ENCODE measurements at regions not wholly inside any gene's neighbourhood (a gene's known extent, or its start where the extent isn't known, plus 50 kb on each side); places are given as distances from the start of the nearest gene placed in this dataset.

DNA sequence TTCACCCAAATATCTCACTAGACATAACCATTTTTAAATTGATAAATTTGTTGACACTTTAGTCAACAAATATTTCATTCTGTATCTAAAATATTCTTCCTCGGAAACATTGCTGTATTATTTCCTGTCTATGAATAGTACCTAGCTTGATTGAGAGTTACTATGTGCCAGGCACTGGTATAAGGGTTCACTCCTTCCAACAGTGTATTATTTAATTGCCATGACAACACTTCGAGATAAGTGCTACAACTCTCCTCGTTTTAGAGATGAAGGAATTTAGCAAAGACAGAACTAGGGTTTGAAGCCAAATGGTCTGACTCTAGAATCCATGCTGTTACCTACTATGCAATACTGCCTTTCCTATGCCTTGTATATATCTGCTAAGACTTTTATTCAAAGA lies 287.2 kb downstream of the YTHDC2 start:
- ATAC-seq = no peak
- no peak for DNase-seq
- Mint-ChIP-seq H3K9me3 (peaks cover 12% of the 10 kb centered on the region), H3K4me3 (no peak overlapping the region), H3K27me3 (ENCODE audit: low read depth) (no peaks in the 10 kb centered on the region), H3K36me3 (ENCODE audit: insufficient read depth) (no peaks in the 10 kb centered on the region), H3K4me1 (ENCODE audit: low read depth) (no peaks in the 10 kb centered on the region)

DNA sequence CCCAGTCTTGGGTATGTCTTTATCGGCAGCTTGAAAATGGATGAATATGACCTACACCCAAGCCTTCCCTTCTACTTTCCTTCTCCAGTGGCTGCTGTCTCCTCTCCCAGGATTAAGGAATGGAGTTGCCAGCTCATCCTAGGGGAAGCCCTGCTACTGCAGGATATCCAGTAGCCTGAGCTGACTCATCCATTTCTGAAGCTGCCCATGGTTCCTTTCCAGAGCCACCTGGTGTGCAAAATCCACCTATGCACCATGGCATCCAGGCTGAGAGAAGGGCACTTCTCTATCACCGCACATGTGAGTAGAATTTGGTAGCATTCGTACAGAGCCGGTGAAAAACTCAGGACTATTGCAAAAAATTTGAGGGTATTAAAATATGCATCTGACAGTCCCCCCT lies 290.8 kb downstream of the YTHDC2 start:
- Mint-ChIP-seq H3K4me3 (no peak overlapping the region), H3K9me3 (peaks cover 12% of the 10 kb centered on the region), H3K36me3 (ENCODE audit: insufficient read depth) (no peaks in the 10 kb centered on the region), H3K4me1 (ENCODE audit: low read depth) (no peaks in the 10 kb centered on the region), H3K27me3 (ENCODE audit: low read depth) (no peaks in the 10 kb centered on the region)
- DNase-seq (no peak), ATAC-seq (no peak)

DNA sequence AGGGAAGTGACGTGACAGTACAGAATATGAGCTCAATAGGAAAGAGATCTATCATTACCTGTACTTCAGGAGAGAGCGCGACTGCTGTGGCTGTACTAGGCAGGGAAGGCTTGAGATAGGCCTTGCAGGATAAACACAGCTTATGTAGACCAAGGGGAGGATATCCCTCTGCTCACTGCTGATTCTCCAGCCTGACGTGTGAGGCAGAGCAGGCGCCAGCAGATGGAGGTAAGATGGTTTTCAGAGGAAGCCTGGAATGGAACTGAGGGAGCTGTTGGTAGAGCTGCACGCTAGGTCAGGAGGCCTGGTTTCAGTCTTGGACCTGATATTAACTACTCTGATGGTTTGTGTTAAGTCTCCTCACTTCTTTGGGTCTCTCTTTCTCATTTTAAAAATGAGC lies 291.4 kb downstream of the YTHDC2 start:
- H3K9me3 Mint-ChIP-seq = peaks cover 12% of the 10 kb centered on the region
- H3K4me1 Mint-ChIP-seq (ENCODE audit: low read depth) = no peaks in the 10 kb centered on the region
- no peak for DNase-seq
- H3K4me3 Mint-ChIP-seq = no peak overlapping the region
- H3K36me3 Mint-ChIP-seq (ENCODE audit: insufficient read depth) = no peaks in the 10 kb centered on the region
- ATAC-seq = no peak
- peaks cover 3% of the 10 kb centered on the region for H3K27me3 Mint-ChIP-seq (ENCODE audit: low read depth)

DNA sequence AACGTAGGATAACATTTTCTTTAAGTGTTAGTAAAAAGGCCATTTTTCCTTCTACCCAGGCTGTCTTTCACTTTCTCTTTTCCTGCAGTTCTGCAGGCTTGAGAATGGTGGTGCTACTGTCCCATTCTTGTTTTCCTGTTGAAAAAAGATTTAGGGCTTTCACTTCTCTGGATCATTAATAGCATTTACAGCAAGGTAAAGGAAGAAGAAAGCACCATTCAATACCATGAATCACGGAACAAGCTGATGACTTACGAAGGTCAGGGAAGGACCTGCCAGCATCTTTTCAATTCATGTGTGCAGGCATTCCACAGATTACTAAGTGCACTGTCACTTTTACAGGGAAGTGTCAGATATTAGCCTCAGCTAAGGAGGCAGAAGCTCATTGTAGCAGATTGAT lies 292.8 kb downstream of the YTHDC2 start:
- no peak for ATAC-seq
- H3K9me3 Mint-ChIP-seq = peaks cover 12% of the 10 kb centered on the region
- no peak overlapping the region for H3K4me3 Mint-ChIP-seq
- no peaks in the 10 kb centered on the region for H3K4me1 Mint-ChIP-seq (ENCODE audit: low read depth)
- no peak for DNase-seq
- no peaks in the 10 kb centered on the region for H3K36me3 Mint-ChIP-seq (ENCODE audit: insufficient read depth)
- H3K27me3 Mint-ChIP-seq (ENCODE audit: low read depth) = peaks cover 3% of the 10 kb centered on the region

DNA sequence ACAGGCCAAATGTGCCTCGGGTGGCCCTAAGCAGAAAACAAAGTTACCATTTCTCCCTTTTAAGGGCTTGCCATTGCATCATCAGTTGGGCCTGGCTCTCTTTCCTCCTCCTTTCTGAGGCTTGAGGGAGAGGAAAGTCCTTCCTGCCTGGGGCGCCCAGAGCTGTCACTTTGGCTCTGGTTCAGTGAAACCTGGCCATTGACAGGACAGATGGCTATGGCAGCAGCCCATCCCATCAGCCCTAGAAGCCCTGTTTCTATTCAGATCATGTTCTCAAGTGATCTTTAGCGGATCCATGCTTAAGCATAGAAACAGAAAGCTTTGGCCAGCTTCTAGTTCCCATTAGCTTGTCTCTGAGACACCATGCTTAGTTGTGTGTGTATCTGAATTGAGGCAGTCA lies 293.4 kb downstream of the YTHDC2 start:
- Mint-ChIP-seq H3K27me3 (ENCODE audit: low read depth) (peaks cover 3% of the 10 kb centered on the region), H3K4me3 (no peak overlapping the region), H3K36me3 (ENCODE audit: insufficient read depth) (no peaks in the 10 kb centered on the region), H3K9me3 (peaks cover 12% of the 10 kb centered on the region), H3K4me1 (ENCODE audit: low read depth) (no peaks in the 10 kb centered on the region)
- ATAC-seq (no peak), DNase-seq (no peak)

DNA sequence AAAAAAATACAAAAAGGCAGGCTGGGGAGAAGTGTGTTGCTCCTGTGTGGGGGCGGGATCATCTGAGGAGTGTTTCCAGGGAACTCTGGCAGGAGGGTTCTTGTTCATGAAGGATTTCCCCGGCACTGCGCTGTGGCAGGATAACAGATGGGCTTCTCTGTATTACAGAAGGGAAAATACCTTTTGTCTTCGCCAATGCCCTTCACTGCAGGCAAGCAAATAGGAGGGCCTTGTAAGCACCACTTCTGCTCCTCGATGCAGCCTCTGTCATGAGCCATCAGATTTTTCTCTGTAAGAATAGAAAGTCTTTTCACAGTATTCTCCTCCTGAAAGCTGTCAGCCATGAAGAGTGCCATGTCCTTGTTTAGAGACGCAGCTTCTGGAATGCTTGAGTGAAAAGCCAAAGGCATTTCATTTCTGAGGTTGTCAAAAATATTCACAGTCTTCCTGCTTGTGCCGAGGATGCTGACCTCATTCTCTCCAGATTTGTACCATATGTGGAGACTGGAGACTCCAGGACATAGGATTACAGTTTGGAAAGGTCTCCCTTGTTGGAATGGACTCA lies 294.0 kb downstream of the YTHDC2 start:
- DNase-seq (no peak), ATAC-seq (no peak)
- Mint-ChIP-seq H3K9me3 (peaks cover 12% of the 10 kb centered on the region), H3K27me3 (ENCODE audit: low read depth) (peaks cover 3% of the 10 kb centered on the region), H3K4me1 (ENCODE audit: low read depth) (no peaks in the 10 kb centered on the region), H3K4me3 (no peak overlapping the region), H3K36me3 (ENCODE audit: insufficient read depth) (no peaks in the 10 kb centered on the region)

DNA sequence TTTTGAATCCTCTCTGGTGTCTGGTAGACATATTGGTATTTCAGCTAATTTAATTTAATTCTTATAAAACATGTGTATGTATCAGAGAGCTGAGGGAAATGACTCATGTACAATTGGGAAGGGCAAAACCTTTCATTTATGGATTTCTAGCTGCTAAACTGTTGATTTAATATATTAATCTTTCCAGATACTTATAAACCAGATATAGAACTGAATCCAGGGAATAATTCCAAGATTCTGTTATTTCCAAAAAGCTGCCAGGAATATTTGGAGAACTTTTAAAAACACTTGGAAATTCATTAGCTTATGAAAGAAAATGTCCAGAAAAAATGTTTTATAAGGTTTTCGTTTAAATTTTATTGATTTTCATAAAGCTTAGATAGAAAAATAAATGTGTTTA lies 295.5 kb downstream of the YTHDC2 start:
- peaks cover 3% of the 10 kb centered on the region for H3K27me3 Mint-ChIP-seq (ENCODE audit: low read depth)
- H3K4me3 Mint-ChIP-seq = no peak overlapping the region
- ATAC-seq (no peak), DNase-seq (no peak)
- no peaks in the 10 kb centered on the region for H3K4me1 Mint-ChIP-seq (ENCODE audit: low read depth)
- H3K36me3 Mint-ChIP-seq (ENCODE audit: insufficient read depth) = no peaks in the 10 kb centered on the region
- H3K9me3 Mint-ChIP-seq = peaks cover 8% of the 10 kb centered on the region

DNA sequence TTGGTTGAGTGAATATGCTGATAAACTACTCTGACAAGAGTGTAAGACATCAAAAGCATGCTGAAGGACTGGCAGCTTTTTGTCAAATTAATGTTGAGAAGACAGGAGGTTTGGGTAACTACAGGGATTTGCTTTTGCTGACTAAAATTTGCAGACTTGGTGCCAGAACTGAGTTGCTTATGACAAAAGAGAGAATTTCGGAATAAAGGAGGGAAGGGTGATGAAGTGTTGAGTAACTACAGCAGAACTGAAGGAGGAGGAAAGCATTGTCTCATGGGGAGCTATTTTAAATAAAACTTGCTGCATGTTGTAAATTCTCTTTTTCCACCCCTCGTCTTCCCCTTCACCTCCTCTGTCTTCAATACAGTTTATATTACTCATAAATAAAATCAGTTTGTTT lies 296.1 kb downstream of the YTHDC2 start:
- no peaks in the 10 kb centered on the region for H3K4me1 Mint-ChIP-seq (ENCODE audit: low read depth)
- H3K9me3 Mint-ChIP-seq = peaks cover 3% of the 10 kb centered on the region
- peaks cover 3% of the 10 kb centered on the region for H3K27me3 Mint-ChIP-seq (ENCODE audit: low read depth)
- H3K36me3 Mint-ChIP-seq (ENCODE audit: insufficient read depth) = no peaks in the 10 kb centered on the region
- no peak for ATAC-seq
- DNase-seq = no peak
- no peak overlapping the region for H3K4me3 Mint-ChIP-seq

DNA sequence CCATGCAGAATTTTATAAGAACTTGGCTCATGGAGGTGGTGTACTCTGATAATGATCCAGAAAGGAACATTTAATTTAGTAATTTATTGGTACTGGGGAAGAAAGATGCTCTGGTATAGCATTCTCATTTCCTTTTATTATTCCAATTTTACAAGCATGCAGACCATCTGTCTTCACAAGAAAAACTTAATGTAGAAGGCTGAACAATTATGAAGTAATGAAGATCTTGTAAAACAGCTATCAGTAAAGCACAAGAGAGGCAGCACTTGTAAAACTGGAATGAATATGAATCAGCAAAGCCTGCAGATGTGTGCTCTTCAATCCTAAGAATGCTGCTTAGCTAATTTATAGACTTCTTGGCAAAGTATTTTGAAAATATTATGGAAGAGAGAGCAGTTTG lies 300.0 kb downstream of the YTHDC2 start:
- Mint-ChIP-seq H3K36me3 (ENCODE audit: insufficient read depth) (no peaks in the 10 kb centered on the region), H3K4me3 (no peak overlapping the region), H3K27me3 (ENCODE audit: low read depth) (peaks cover 3% of the 10 kb centered on the region), H3K4me1 (ENCODE audit: low read depth) (no peaks in the 10 kb centered on the region), H3K9me3 (peaks cover 3% of the 10 kb centered on the region)
- ATAC-seq = no peak
- DNase-seq = no peak

DNA sequence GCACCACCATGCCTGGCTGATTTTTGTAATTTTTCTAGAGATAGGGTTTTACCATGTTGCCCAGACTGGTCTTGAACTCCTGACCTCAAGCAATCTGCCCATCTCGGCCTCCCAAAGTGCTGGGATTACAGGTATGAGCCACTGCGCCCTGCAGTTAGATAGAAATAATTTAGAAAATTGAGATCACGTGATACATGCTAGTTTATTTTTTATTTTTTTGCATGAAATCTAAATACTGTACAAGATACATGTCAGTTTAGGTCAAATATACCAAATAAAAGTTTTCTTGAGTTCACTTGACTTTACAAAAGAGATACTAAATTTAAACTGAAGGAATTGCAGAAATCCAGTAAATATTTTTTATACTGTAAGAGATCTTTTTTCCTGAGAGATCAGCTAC lies 304.2 kb downstream of the YTHDC2 start:
- H3K27me3 Mint-ChIP-seq (ENCODE audit: low read depth) = no peaks in the 10 kb centered on the region
- no peak overlapping the region for H3K4me3 Mint-ChIP-seq
- H3K4me1 Mint-ChIP-seq (ENCODE audit: low read depth) = no peaks in the 10 kb centered on the region
- H3K9me3 Mint-ChIP-seq = peaks cover 3% of the 10 kb centered on the region
- H3K36me3 Mint-ChIP-seq (ENCODE audit: insufficient read depth) = no peaks in the 10 kb centered on the region
- DNase-seq (no peak), ATAC-seq (no peak)

DNA sequence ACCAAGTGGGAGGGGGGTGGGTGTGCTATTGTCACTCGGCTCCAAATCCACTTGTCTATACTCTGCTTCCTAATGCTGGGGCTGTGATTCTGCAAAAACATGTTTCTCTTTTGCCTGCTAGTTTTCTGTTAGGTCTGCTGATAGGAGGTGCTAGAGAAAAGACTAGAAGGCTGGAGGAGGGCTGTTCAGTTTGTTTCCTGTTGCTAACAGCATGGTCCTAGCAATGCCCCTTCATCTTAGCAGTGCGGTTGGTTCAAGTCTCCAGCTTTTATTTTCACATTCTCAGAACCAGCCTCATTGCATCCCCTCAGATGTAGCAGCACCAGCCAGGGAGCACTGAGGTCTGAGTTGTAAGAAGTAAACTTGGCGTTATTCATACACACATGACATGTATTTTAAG lies 310.2 kb downstream of the YTHDC2 start:
- Mint-ChIP-seq H3K4me1 (ENCODE audit: low read depth) (no peaks in the 10 kb centered on the region), H3K4me3 (no peak overlapping the region), H3K9me3 (peaks cover 15% of the 10 kb centered on the region), H3K36me3 (ENCODE audit: insufficient read depth) (no peaks in the 10 kb centered on the region), H3K27me3 (ENCODE audit: low read depth) (no peaks in the 10 kb centered on the region)
- DNase-seq = no peak
- no peak for ATAC-seq

DNA sequence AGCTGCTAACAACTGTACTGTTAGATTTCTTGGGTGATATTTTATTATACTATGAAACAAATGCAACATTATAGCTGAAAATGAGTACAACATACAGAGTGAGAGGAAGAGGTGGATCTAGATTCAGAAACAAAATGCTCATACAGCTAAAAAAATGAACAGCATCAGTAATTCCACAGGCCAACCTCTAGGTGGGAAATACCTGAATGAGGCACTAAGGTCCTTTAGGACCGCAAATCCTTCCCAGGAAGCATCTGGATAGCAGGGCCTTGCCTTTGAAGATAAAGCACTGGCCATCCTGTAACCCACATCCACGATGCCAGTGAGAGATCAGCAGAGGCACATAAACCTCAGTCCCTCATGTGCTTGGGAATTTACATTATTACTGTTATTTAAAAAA lies 310.8 kb downstream of the YTHDC2 start:
- Mint-ChIP-seq H3K36me3 (ENCODE audit: insufficient read depth) (no peaks in the 10 kb centered on the region), H3K9me3 (peaks cover 17% of the 10 kb centered on the region), H3K4me1 (ENCODE audit: low read depth) (no peaks in the 10 kb centered on the region), H3K4me3 (no peak overlapping the region), H3K27me3 (ENCODE audit: low read depth) (no peaks in the 10 kb centered on the region)
- no peak for DNase-seq
- no peak for ATAC-seq

DNA sequence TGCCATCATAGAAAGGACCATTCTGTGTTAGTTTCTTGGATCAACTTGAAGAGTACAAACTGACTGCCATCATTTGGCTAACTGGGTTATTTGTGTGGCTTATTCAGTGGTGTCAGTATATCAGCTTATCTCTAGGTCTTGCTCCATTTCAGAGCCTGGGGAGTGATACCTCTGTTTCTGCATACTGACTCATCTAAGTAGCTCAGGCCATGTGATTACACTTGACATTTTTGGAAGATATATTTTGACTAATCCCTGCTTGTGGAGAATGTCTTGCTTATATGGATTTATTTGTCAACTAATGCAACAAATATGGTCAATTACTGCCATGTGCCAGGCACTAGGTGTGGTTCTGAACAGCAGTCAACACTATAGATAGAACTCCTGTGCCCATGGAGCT lies 311.7 kb downstream of the YTHDC2 start:
- H3K27me3 Mint-ChIP-seq (ENCODE audit: low read depth) = no peaks in the 10 kb centered on the region
- H3K4me1 Mint-ChIP-seq (ENCODE audit: low read depth) = no peaks in the 10 kb centered on the region
- no peak for ATAC-seq
- no peaks in the 10 kb centered on the region for H3K36me3 Mint-ChIP-seq (ENCODE audit: insufficient read depth)
- peaks cover 20% of the 10 kb centered on the region for H3K9me3 Mint-ChIP-seq
- no peak overlapping the region for H3K4me3 Mint-ChIP-seq
- DNase-seq = no peak

DNA sequence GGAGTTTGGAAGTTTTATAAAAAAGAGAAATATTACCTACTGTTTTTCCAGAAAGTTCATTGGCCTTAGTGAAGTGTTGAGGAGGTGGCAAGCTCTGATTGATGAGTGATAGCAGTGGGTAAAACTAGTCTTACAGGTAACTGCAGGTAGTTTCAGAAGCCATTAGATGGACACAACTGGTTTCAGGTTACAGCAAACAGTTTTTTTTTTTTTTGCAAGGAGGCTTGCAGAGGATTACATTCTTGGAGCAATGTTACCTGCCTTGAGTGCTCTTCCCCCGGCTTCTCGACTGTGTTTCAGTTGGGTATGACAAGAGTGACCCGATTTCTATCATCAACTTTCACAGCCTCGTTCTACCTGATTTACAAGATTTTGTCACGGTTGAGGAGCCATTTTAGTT lies 333.4 kb downstream of the YTHDC2 start:
- Mint-ChIP-seq H3K4me3 (no peak overlapping the region), H3K4me1 (ENCODE audit: low read depth) (no peaks in the 10 kb centered on the region), H3K27me3 (ENCODE audit: low read depth) (no peaks in the 10 kb centered on the region), H3K9me3 (peaks cover 4% of the 10 kb centered on the region), H3K36me3 (ENCODE audit: insufficient read depth) (no peaks in the 10 kb centered on the region)
- ATAC-seq = no peak
- no peak for DNase-seq

DNA sequence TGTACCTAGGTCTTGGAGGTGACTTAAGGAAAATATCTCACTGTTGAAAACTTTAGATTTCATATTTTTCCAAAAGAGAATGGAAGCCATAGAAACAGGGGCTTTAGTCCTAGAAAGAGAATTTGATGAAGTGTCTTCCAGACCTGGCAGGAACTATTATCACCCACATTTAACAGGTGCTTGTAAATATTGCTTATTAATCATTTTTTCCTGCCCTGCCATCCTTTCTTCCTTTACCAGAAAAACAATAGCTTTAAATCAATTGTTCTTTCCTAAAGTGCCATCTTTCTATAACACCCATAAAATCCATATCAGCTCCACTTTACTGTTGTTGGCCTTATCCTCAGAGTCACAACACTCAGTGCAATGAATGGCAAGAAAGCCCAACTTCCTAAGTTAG lies 350.9 kb downstream of the YTHDC2 start:
- Mint-ChIP-seq H3K4me1 (ENCODE audit: low read depth) (no peaks in the 10 kb centered on the region), H3K4me3 (no peak overlapping the region), H3K36me3 (ENCODE audit: insufficient read depth) (no peaks in the 10 kb centered on the region), H3K27me3 (ENCODE audit: low read depth) (no peaks in the 10 kb centered on the region), H3K9me3 (peaks cover 10% of the 10 kb centered on the region)
- no peak for ATAC-seq
- DNase-seq = no peak

DNA sequence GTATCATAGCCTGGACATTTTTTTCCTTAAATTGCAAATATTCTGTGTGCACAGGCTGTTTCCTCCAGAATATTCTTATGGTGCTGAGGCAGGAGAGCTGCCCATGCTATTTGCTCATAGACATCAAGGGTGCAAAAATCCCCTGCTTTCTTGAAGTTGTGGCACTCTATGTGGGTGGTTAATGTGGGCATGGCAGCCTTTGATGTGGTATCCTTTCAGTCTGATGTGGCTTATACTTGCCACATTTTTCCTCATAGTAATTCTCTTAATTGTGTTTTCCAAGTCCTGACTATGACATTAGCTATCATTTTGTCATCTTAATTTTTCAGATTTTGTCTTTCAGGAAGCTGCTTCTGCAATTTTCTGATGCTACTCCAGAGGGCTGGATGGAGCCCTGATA lies 353.3 kb downstream of the YTHDC2 start:
- no peaks in the 10 kb centered on the region for H3K4me1 Mint-ChIP-seq (ENCODE audit: low read depth)
- no peaks in the 10 kb centered on the region for H3K36me3 Mint-ChIP-seq (ENCODE audit: insufficient read depth)
- no peaks in the 10 kb centered on the region for H3K27me3 Mint-ChIP-seq (ENCODE audit: low read depth)
- no peak for DNase-seq
- H3K9me3 Mint-ChIP-seq = peaks cover 21% of the 10 kb centered on the region
- no peak overlapping the region for H3K4me3 Mint-ChIP-seq
- no peak for ATAC-seq

Data from activated T-cell treated with anti-CD3 and anti-CD28 coated beads, Interleukin-2, amount 50 U/mL, for 4 hours (primary cell).